ENCODE measurements at regions not wholly inside any gene's neighbourhood (a gene's known extent, or its start where the extent isn't known, plus 50 kb on each side); places are given as distances from the start of the nearest gene placed in this dataset.
A peak's percentile ranks its signal among the peaks of the same experiment; 100 is the strongest.
"Not testable (repeated sequence)": the region's sequence is repeated elsewhere in the genome, so short reads cannot be mapped to it uniquely, and the experiment has no call there.

- DNase-seq: peak; percentile 45 to 74 (median 58)
These were observed 356.0 kb upstream of the JARID2 start for GRCh38 chr6:14889611-14890593.

DNA sequence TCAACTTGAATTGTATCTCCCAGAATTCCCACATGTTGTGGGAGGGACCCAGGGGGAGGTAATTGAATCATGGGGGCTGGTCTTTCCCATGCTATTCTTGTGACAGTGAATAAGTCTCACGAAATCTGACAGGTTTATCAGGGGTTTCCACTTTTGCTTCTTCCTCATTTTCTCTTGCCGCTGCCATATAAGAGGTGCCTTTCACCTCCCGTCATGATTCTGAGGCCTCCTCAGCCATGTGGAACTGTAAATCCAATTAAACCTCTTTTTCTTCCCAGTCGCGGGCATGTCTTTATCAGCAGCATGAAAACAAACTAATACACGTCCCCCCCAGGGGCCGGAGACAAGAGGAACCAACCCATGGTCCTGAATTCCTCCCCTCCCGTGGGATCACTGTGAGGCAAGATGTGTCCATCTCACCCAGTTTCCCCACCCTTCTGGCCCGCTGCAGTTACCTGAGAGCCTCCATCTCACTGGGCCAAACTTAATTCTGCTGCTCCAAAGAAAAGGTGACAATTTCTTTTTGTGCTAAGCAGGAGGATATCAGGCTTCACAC is 354.0 kb upstream of the JARID2 start:
- DNase-seq: peak in 1 of 4 experiments; percentile 32

- no peak for DNase-seq
These were observed 351.8 kb upstream of the JARID2 start for GRCh38 chr6:14894105-14894504.

DNA sequence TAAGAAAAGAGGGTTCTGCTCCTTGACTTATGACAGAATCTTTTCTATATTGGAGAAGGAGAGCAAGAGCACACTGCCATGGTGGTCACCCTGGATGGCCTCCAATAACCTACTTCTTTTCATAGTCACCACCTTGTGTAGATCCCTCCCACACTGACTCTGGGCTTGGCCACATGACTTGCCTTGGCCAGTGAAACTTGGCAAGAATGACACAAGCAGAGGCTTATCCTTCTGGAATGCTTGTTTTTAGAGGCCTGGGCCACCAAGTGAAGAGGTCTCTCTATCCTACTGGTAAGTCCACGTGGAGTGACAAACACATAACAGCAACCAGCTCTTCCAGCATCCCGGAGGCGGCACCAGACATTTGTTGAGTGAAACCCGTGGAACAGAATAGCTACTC is 349.4 kb upstream of the JARID2 start:
- DNase-seq: peak in 3 of 4 experiments; percentile 26 to 47 (median 36)

GRCh38 chr6:14897831-14898230 is 348.0 kb upstream of the JARID2 start:
- peak; percentile 60 to 72 (median 68) for DNase-seq

- not testable (repeated sequence) for DNase-seq
These were observed 346.4 kb upstream of the JARID2 start for GRCh38 chr6:14899441-14899840.

DNA sequence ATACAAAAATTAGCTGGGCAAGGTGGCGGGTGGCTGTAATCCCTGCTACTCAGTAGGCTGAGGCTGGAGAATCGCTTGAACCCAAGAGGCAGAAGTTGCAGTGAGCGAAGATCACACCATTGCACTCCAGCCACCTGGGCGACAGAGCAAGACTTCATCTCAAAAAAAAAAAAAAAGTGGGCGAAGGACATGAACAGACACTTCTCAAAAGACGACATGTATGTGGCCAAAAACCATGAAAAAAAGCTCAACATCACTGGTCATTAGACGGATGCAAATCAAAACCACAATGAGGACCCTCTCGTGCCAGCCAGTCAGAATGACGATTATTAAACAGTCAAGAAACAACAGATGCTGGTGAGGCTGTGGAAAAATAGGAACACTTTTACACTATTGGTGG is 344.9 kb upstream of the JARID2 start:
- no peak for DNase-seq

DNA sequence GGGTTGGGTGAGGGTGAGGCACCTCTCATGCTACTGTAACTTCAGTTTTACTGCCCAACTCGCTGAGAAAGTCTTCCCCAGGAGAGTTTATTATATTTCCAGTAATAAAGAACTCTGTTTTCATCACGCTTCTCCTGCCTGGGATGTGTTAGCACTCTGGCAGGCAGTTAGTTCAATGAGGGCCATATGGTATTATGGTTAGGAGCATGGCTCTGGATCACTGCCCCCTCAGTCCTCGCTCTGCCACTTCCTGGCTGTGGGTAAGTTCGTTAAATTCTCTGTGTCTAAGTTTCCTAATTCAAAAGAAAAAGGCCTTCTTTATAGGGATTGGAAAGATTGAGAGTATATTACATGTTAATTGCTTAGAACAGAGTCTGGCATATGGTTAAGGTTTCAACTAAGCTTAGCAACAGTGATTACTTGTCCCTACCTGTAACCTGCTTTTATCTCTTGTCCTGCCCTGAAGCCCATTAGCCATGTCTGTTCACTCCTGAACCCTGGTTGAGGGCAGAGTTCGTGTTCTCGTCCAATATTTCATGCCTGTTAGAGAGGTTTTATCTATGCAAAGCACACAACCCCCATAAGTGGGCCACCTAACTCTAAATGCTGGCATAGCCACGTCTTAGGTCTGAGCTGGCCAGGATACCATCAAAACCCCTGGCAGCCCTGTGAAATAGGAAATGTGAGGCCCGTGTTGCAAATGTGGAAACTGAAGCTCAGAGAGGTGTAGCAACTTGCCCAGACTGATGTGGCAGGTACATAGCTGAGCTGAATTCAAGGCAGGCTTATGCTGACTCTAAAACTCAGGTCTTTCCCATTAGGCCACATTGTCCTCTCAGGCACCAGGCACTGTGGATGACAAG is 342.5 kb upstream of the JARID2 start:
- DNase-seq: no peak

DNA sequence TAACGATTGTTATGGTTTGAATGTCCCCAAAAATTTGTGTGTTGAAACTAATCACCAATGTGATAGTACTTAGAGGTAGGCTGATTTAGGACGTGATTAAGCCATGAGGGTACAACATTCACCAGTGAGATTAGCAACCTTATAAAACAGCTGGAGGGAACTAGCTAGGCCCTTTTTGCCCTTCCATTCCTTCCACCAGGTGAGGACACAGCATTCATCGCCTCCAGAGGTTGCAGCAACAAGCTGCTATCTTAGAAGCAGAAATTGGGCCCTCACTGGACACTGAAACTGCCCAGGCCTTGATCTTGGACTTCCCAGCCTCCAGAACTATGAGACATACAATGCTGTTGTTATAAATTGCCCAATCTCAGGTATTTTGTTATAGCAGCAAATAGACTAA is 340.7 kb upstream of the JARID2 start:
- no peak for DNase-seq

GRCh38 chr6:14906621-14907020 is 339.2 kb upstream of the JARID2 start:
- DNase-seq: no peak

GRCh38 chr6:14910692-14911547 is 334.9 kb upstream of the JARID2 start:
- peak; percentile 91 to 97 (median 94) for DNase-seq

DNA sequence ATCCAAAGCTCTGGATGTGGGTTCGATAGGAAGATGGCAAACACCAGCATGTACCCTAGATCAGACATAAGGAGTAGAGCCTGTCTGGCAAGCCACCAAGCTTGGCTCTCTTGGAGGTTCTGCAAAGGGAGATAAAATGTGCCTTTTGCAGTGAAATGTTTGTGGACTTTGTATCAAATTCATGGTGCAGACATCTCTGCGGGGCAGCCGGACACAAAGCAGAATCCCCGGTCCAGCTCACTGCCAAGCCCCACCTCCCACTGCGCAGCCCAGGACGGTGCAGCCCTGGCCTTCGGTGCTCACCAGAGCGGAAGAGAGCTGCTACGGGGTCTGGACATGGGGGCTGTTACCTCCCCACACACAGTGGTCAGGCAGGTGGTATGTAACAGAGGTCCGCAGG is 333.6 kb upstream of the JARID2 start:
- no peak for DNase-seq

- peak in 3 of 4 experiments; percentile 39 to 58 (median 43) for DNase-seq
These were observed 333.2 kb upstream of the JARID2 start for GRCh38 chr6:14912706-14913105.

DNA sequence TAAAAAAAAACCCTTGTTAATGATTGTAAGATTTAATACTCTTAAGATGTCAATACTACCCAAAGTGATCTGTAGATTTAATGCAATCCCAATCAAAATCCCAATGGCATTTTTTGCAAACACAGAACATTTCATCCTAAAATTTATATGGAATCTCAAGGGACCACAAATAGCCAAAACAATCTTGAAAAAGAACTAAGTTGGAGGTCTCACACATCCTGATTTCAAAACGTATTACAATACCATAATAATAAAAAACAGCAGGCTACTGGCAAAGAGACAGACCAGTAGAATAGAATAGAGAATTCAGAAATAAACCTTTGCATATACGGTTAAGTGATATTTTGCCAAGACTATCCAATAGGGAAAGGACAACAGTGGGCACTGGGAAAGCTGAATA is 331.9 kb upstream of the JARID2 start:
- DNase-seq: no peak

DNA sequence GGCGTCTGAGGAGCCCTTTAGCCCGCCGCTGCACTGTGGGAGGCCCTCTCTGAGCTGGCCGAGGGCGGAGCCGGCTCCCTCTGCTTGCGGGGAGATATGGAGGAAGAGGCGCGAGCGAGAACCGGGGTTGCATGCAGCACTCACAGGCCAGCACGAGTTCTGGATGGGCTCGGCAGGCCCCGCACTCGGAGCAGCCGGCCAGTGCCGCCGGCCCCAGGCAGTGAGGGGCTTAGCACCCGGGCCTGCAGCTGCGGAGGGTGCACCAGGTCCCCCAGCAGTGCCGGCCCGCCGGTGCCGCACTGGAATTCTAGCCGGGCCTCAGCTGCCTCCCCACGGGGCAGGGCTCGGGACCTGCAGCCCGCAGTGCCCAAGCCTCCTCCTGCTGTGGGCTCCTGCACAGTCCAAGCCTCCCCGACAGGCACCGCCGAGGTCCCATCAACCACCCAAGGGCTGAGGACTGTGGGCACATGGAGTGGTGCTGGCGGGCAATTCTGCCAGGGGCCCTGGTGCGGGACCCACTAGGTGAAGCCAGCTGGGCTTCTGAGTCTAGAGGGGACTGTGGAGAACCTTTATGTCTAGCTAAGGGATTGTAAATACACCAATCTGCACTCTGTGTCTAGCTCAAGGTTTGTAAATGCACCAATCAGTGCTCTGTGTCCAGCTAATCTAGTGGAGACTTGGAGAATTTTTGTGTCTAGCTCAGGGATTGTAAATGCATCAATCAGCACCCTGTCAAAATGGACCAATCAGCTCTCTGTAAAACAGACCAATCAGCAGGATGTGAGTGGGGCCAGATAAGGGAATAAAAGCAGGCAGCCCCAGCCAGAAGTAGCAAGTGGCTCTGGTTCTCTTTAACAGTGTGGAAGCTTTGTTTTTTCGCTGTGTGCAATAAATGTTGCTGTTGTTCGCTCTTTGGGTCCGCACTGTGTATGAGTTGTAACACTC is 329.7 kb upstream of the JARID2 start:
- DNase-seq: no peak

DNA sequence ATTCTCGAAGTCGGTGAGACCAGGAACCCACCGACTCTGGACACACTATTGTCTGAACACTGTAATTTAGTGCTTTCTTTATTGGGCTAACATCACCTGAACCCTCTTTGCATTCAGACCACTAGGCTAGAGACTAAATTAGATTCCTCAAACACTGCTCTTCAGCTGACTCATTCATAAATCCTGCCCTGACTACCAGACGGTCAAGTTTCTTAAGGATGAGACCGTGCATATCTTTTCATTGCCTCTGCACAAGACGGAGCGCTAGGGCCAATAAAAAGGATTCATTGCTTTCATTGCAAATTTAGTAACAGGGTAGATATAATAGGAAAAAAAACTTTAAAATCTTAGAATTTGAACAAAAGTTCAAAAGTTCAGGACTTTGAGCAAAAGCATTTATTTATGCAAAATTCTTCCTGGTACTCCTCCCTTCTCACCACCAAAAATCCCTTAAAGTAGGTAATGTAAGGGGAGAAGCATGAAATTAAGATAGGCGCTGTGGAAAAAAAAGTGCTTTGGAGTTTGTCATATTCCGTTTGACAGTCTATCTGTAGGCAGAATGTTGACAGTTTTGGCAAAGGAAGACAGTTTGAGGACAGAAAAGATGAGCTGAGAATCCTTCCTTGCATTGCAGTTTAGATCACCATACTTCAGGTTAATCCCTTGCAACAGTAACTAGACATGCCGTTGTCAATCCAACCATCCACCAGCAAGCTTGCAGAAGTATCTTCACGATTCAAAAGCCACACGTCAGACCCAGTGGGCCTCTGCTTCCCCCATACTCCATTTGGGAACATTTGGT is 328.6 kb upstream of the JARID2 start:
- no peak for DNase-seq

GRCh38 chr6:14918200-14918907 is 327.5 kb upstream of the JARID2 start:
- no peak for DNase-seq

- peak; percentile 33 to 61 (median 47) for DNase-seq
These were observed 326.7 kb upstream of the JARID2 start for GRCh38 chr6:14919038-14919670.

DNA sequence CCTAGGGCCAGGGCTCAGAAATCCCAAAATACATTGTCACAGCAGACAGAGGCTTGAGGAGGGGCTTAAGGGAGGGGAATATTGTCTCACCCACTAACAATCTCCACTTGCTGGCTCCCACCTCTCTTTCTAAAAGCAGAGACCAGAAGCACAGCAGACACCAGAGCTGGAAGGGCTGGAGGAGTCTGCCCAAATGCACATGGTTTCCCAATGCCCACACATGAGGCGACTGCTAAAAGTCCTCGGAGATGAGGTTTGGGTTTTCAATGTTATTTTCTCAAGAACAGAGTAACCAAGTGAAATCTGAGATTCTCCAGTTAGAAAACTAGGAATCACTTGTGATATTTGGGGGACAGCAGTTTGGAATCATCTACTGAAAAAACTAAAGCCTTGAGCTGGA is 325.6 kb upstream of the JARID2 start:
- no peak for DNase-seq
